Ishikawa (cell line): ENCODE measurements at regions not wholly inside any gene's neighbourhood (a gene's known extent, or its start where the extent isn't known, plus 50 kb on each side); places are given as distances from the start of the nearest gene placed in this dataset.

Experiments
- CEBPB ChIP-seq: IDR thresholded peaks from 2 replicates; pipeline ENCODE4 v1.6.1; 2012
- TAF1 ChIP-seq: IDR thresholded peaks from 2 replicates; pipeline ENCODE4 v1.6.1; 2012; ENCODE audit warnings: low read depth, mild to moderate bottlenecking

GRCh38 chr2:9749546-9750223, 93.6 kb upstream of the TAF1B start:
- no peak for TF ChIP-seq TAF1
- no peak for TF ChIP-seq CEBPB
